Stimulated activated CD8-positive, alpha-beta memory T cell treated with anti-CD3 and anti-CD28 coated beads, Interleukin-15, amount 100 ng/mL, for 48 hours (primary cell): ENCODE measurements at regions not wholly inside any gene's neighbourhood (a gene's known extent, or its start where the extent isn't known, plus 50 kb on each side); places are given as distances from the start of the nearest gene placed in this dataset.

Experiments
- DNase-seq, 2 donors: peaks; one replicate each; pipeline ENCODE4 v3.0.0-alpha.2; 2020; ENCODE audit warnings: low read depth in 2 of 2

DNA sequence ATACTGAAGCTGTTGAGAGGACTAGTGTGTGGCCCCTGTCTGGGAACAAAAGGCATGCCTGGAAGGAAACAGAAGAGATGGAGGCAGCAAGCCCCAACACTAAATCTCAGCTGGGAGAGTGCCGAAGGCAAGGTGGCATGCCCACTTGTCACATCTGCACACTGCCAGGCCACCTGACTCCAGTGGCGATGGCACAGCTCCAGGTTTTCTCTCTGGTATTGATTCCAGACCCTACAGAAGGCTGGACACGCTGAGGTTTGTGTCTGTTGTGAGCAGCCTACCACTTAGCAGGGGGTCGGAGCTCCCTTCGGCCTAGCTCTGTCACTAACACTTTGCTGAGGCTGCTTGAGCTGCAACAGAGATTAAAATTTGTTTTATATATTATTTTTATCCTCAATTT lies 307.3 kb downstream of the TDRD15 start:
- no peak for DNase-seq

DNA sequence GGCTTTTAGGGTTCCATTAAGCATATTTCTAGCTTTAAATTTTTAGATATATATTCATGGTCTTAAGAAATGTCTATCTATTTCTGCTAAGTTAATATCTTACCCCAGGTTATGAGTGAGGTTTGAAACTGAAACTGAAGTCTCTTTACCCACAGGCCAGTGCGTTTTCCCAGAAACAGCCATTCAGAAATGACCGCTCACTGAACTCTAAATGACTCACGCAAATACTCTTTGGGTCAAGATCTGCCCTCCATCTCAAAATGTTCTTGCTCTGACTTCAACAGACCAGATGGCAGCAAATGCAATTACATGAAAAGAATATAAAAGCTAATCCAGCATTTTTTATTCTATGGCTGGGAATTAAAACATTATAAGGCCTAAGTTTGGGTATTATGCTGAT lies 315.2 kb downstream of the TDRD15 start:
- no peak for DNase-seq

DNA sequence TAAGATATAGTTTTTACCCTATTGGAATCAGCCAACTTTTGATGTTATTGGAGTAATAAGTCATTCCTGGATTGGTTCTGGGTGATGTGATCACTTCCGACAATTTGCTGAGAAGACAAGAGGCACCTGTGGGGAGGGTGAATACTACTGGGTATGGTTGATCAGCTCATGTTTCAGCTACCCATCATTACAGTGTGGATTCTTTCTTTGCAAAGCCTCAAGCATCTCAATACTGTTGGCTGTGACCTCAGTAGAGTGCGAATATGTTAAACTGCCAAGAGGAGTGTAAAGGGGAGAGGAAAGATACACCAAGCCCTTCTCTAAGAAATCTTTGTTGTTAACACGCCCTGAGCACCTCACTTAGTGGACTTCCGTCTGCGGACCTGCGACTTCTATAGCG lies 317.7 kb downstream of the TDRD15 start:
- DNase-seq, result no peak

DNA sequence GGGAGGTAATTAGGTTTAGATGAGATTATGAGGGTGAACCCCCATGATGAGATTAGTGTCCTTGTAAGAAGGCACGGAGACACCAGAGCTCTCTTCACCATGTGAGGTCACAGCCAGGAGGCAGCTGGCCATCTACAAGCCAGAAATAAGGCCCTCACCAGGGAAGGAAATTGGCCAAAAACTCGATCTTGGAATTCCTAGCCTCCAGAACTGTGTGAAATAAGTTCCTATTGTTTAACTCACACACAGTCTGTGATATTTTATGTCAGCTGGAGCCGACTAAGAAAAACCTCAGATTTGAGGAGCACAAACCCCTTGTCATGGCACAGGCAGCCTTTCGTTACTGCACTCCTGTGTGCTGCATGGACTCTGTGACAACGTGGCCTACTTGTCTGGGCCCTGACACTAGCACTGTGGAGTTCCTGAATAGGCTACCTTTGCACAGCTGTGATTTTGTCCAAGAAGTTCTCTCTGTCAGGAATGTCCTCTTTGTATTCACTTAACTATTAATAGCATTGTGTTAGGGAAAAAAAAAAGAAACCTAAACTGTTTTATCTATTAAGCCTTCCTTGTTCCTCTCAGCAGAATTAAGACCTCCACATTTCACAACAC lies 319.8 kb downstream of the TDRD15 start:
- DNase-seq, result no peak

DNA sequence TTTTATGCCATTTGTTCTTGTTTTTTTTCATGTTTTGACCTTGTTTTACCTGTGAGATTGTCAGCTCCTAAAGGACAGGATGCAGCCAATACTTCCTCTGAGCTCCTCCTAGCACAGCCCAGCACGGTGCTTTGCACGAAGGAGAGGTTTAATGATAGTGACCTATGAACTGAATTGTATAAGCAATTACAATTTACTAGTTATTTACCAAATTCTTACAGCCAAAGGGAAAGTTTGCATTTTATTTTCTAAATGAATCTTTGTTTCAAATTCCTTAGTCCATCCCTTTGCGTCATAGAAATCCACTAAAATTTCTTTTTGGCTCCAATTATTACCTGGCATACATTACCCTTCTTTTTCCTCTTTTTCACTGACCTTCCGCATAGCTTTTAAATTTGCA lies 326.1 kb downstream of the TDRD15 start:
- DNase-seq, result no peak

DNA sequence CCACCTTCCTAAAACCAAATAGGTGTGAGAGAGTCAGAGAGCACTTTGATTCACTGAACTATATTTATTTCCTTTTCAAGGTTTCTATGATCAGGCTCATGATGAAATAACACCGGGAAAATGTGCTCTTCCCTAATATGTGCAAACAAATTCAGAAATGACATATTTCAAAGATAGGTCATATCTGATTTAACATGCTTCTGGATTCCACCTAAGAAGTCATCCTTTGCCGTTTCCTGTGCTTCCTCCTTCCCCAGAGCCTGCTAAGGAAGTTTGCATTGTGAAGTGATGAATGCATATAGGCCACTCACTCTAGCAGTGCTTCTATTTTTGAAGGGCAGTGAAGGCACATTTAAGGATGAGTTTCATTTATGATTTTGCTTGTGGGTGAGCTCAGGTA lies 327.6 kb downstream of the TDRD15 start:
- DNase-seq, result no peak

DNA sequence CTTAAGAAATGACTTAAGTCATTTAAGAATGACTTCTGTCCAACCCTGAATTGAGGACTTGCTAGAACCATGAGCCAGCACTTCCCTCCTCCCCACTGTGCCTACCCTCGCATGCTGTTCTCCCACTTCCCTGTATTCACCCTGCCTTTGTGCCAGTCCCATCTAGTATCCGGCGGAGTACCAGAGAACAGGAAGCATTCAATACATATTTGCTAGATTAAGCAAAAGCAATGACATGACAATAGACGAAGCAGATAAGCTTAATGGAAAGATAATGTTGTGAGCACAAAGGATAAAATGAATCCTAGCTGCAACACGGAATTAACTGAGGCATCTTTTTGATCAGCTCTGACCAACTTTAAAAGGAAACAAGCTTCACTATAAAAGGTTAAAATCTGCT lies 328.5 kb downstream of the TDRD15 start:
- DNase-seq, result no peak

DNA sequence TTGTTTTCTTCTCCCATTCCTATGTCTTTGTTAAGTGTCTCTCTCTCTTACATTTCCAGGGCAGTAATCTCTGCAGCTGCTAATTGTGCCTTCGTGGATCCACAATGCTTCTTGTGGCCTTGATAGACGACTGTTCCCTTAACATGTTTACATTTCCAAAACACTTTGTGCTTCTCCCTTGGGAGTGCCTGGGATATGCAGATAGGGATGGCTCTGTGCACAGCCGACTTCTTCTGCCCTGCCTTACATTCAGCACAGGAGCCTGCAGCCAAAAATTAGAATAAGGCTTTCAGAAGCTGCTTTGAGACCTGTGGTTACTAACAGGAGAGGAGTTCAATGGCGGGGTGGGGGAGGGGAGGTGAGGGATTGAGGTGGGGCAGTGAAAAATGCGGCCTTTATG lies 328.9 kb downstream of the TDRD15 start:
- DNase-seq, result no peak

DNA sequence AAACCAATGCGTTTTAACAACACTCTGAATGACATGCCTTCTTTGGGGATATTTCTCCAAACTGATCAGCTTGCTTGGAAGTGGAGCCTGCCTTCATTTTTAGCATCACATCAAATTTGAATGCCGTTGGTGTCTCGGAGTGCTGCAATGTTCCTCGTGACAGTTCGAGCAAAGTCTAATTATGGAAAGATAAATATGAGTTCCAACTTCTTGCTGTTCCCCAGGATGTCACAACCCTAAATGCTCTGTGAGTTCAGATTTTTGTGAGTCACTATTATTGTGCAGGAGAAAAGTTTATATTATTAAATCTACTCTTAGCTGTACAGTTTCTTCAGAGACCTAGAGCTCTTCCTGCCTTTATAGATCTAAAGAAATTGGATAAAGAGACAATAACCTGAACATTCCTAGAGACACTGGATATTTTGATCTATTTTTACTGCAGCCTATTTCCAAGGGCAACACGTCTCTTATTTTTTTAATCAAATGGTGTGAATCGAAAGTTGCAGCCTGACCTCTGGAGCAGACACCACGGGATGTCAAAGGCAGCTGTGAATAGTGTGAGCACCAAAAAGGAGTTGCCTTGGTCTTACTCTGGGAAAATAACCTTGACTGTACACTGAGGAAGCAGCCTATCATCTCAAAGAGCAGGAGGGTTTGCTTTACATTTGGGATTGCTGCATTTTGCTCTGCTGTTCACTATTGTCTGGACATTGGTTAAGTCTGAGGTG lies 330.1 kb downstream of the TDRD15 start:
- no peak for DNase-seq

DNA sequence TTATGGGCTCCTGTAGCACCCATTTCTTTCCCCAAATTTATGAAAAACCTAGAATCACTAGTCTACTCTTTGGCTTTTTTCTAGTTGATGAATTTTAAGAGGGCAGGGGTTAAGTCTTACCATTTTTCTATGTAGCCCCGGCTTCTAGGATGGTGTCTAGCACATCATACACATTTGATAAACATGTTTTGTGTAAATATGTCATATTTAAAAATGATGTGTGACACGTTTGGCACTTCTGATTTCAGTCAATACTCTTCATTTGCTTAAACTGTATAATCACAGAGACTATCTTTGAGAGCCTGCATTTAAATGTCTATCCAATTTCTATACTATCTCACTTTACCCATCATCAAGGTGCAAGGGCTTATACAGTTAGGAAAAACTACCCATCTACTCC lies 331.1 kb downstream of the TDRD15 start:
- no peak for DNase-seq

DNA sequence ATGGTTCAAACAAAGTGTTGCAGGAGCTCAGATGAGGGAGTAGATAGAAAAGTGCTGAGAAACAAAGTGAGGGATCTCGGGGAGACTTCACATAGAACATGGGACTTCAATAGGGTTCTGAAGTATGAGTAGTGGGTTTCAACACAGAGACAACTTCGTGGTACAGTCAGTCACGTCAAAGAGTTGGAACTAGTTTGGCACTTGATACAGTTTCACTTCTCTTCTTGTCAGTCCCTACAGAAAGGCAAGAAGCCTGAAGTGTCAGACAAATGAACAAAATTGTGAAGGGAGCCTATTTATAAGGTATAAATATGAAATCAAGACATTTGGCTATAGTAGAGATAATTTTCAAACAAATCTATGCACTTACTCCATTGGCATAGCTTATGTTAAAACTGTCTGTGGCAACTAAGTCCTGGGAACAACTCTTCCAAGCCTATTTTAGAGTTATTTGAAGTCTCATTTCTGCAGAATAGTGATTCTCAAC lies 338.0 kb downstream of the TDRD15 start:
- no peak for DNase-seq

DNA sequence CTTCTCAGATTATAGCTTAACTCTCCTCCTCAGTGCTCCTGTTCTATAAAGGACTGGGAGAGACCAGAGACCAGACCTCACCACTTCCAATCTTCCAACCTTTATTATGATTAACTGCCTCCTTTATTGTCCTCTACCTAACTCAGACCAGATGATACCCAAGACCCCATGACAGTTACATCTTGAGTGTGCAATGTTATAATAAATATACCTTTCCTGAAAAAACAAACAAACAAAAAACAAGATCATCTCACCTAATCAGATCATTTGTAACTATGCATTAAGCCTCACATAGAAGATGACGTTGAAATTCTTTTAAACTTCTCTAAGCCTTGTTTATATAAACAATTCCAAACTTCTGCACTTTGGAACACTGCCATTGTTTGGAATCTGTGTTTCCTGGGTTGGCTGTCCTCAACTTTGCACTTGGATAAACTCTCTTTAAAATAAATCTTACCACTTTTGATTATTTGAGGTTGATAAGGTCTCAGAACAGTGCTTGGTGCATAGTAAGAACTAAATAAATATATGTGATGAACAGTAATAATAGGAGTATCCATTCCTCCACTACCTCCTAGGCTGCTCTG lies 342.7 kb downstream of the TDRD15 start:
- DNase-seq, result no peak

DNA sequence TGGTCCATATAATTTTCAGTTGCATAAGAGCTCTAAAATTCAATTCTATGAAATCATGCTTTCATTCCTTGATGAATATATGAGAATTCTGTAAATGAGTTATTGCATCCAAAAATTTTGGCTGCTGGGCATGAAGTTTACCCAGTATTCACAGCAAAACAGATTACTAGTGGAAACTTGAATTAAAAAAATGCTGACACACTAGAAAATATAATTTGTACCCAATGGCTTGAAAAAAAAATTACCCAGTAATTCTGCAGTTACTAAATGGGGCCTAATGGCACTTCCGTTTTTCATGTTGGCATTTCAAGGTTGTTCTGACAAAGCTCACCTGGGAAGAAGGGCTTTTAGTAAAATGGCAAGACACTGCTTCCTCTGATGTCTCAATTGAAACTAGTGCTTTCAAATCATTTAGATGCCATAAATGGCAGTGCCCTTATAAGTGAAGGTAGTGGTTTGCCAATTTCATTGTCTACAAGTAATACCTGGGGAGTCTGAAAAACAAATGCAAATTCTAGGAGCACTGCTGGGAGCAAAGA lies 343.6 kb downstream of the TDRD15 start:
- no peak for DNase-seq

DNA sequence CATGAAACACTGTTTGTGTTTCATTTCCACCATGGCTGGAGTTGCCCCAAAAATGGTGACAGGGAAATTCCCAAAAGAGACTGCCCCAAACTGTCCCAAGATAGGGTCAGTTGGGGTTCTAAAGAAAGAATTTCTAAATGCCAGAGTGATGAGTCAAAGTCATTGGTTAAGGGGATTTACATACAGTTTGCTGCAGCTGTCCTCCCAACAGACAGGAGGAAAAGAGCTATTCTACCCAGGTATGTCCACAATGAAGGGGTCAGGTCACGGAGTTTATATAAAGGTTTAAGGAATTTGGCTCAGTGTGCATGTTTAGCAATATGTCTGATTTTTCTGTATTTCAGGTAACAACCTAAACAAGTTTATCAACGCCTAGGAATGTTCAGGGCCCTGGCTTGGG lies 344.1 kb downstream of the TDRD15 start:
- no peak for DNase-seq

DNA sequence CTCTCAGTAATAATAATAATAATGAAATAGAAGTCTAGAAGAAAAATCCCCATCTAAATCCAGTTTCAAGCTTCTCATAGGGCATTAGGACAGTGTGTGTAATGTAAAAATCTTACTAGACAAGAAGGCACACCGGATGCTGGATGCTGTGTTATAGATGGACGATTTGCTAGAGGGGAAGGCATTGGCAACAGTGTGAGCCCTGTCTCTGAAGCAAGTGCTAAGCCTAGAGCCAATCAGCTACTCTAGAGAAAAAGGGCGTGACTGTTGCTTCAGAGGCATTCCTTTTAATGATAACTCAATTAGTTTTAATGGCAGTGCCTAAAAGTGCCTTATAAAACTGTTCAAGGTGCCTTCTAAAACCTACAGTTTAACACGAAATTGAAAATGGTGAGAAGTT lies 344.9 kb downstream of the TDRD15 start:
- DNase-seq, result no peak

DNA sequence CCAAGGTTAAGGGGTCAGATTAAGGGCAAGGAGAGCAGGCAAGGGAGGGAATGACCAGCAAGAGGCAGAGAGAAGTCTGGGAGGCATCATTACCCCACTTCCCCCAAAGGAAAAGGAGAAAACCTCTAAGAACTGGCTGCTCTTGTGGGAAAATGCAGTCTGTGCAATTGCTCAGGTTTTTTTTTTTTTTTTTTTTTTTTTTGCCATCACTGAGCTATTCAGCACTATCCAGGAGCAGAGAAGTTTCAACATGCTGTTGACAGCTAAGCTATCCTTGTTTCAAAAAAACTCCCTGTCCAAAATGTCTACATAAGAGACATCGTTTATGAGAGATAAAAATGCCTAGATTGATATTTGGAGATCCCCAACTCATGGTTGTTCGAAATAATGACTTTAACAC lies 345.4 kb downstream of the TDRD15 start:
- DNase-seq, result no peak

DNA sequence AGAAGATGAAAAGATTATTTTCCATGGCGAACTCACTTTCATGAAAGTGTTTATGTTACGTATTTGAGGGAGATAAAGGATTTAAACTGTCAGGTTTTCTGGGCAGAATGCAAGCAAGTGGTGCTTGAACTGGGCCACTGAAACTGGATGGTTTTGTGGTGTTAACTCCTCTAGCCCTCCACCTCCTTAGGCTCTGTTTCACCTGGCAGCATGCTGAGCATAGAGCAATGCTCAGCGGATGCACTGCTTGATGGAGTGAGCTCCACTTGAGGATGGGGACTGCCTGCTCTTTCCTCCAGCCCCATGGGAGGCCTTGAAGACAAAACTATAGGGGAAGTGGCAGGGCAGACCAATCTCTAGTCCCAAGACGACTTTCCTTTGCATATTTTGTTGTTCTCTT lies 345.8 kb downstream of the TDRD15 start:
- no peak for DNase-seq

DNA sequence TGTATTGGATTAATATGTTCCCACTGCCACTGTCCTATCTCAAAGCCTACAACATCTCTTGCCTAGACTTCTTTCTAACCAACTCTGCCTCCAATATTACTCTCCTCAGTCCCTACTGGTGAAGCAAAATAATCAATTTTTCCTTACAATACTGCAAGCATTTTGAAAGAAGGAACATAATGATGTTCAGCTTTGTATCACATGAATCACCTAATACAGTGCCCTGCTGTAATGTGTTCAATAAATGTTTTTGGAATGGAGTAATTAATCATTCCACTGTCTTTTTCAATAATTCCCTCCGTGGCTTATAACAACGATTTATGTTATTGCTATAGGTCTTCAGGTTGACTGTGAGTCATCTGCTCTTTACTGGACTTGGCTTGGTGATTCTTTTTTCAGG lies 356.4 kb downstream of the TDRD15 start:
- no peak for DNase-seq

DNA sequence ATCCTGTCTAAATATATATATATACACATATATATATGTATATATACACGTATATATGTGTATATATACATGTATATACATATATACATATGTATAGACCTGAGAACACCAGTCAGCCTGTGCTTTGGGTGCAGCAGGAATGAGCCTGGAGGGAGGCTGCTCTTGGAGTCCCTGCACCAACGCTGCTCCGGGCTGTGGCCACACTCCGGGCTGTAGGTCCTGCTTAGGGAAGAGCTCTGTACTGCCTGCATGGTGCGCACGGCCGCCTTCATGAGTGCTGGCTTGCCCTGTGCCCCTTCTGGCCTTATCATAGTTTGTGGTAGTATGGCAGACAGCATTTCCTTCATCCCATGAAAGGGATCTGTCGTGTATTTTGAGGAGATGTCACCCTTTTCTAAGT lies 360.9 kb downstream of the TDRD15 start:
- no peak for DNase-seq

DNA sequence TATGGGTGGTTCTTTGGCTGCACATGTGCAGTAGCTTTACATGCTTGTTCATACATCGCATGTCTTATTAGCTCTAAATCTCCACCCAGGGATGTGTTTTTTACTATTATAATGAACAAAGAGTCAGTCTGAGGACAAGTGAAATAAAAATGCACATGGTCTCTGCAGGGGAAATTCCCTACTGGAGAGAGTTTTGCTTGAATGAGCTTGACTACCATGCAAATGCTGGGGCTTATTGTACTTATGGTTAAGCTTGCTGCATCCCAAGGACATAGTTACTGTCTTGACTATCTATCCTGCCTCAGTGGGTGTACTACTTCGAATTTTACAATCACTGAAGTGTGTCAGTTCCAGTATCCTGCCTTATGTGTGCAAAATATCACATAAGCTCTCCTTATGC lies 362.7 kb downstream of the TDRD15 start:
- DNase-seq, result no peak

DNA sequence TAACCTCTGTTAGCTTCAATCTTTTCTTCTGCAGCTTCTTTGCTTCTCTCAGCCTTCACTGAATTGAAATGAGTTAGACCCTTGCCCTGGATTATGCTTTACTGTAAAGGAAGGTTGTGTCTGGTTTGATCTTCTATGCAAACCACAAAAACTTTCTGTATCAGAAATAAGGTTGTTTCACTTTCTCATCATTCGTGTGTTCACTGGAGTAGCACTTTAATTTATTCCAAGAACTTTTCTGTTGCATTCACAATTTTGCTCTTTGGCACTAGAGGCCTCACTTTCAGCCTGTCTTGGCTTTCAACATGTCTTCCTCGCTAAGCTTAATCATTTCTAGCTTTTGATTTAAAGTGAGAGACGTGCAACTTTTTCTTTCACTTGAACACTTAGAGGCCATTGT lies 365.3 kb downstream of the TDRD15 start:
- DNase-seq, result no peak

DNA sequence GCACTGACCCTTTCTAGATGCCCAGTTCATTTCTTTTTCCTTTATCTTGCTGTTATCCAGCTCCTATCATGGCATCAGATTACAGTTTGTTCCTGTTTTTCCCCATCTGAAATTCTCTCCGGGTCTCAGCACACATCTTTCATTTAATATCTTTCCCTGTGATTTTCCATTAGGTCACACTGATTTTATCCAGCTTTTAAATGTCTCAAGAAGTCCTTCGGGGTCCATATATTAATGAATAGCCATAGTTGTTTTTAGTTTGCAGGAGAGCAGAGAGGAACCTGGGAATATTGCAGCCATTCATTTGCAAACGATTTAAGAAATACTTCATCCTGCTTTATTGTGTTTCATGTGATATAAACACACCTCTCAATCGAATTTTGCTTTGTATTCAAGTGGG lies 374.2 kb downstream of the TDRD15 start:
- no peak for DNase-seq

DNA sequence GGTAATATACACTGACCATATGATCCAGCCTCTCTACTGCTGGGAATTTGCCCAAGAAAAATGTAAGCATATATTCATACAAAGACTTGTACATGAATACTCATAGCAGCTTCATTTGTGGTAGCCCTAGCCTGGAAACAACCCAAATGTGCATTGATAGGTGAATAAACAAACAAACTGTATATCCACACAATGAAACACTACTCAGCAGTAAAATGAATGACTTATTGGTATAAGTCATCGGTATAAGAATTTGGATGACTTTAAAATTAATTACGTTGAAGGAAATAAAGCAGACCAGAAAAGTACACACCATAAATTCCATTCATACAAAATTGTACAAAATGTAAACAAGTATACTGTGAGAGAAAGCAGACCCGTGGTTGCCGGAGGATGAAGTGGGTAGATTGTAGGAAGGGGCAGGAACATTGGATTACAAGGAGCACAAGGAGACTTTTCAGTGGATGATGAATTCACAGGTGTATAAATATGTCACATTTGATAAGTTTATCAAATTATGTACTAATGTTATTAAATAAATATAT lies 376.7 kb downstream of the TDRD15 start:
- DNase-seq, result no peak
